Tibial artery (tissue), 4 donors: ENCODE measurements at regions not wholly inside any gene's neighbourhood (a gene's known extent, or its start where the extent isn't known, plus 50 kb on each side); places are given as distances from the start of the nearest gene placed in this dataset.

Experiments
- DNase-seq, 2 donors: peaks; one replicate each; pipeline ENCODE4 v3.0.0-alpha.2; 2019
- H3K27ac ChIP-seq, 2 donors: fragments of 200-600 bp; sonication (generic) in 1 of 2; 1 replicate in 1 of 2; 2 replicates in 1 of 2; pipeline ENCODE4 v1.5.1; 2018 to 2019; ENCODE audit warnings: mild to moderate bottlenecking in 1 of 2
- H3K27me3 ChIP-seq, 2 donors: fragments of 200-600 bp; sonication (generic) in 1 of 2; one replicate each; pipeline versions ENCODE4 v1.5.1 to v1.6.0; 2016 to 2019
- H3K36me3 ChIP-seq, 3 donors: fragments of 200-600 bp; sonication (generic) in 2 of 3; one replicate each; pipeline ENCODE4 v1.5.1; 2016 to 2019; ENCODE audit warnings: mild to moderate bottlenecking in 2 of 3
- H3K4me1 ChIP-seq, 4 donors: fragments of 200-600 bp; sonication (generic) in 2 of 4; 1 replicate in 3 of 4; 2 replicates in 1 of 4; pipeline ENCODE4 v1.5.1; 2016 to 2019
- H3K4me3 ChIP-seq, 2 donors: fragments of 200-600 bp; sonication (generic) in 1 of 2; 1 replicate in 1 of 2; 2 replicates in 1 of 2; pipeline ENCODE4 v1.5.1; 2018 to 2019; ENCODE audit warnings: mild to moderate bottlenecking in 2 of 2
- H3K9me3 ChIP-seq, 3 donors: fragments of 200-600 bp; sonication (generic) in 1 of 3; one replicate each; pipeline ENCODE4 v1.5.1; 2016 to 2019
- intact Hi-C: fragments of 100-400 bp; cut with DNase I; formaldehyde crosslinking; loops from one replicate; pipeline ENCODE4 v1.15.0; 2023; ENCODE audit warnings: low total_unique reads
- TF ChIP-seq, protein P1 (sequence below), 2 experiments: fragments of 200-600 bp in 1 of 2; fragments of 450-650 bp in 1 of 2; IDR thresholded peaks; one replicate each; pipeline ENCODE4 v1.5.1; 2017 to 2019; ENCODE audit warnings: antibody characterized with exemption in 2 of 2, mild to moderate bottlenecking in 1 of 2, moderate library complexity in 1 of 2

GRCh38 chr1:190849346-190849745 is 371.7 kb upstream of the BRINP3 start:
- Histone ChIP-seq H3K4me3 (no peak overlapping the region), H3K36me3 (no peaks in the 10 kb centered on the region), H3K27me3 (no peaks in the 10 kb centered on the region), H3K9me3 (no peaks in the 10 kb centered on the region), H3K27ac (no peak overlapping the region), H3K4me1 (no peaks in the 10 kb centered on the region)
- no peak for DNase-seq
- intact Hi-C loops: no loop called here
- TF ChIP-seq, protein P1, sequence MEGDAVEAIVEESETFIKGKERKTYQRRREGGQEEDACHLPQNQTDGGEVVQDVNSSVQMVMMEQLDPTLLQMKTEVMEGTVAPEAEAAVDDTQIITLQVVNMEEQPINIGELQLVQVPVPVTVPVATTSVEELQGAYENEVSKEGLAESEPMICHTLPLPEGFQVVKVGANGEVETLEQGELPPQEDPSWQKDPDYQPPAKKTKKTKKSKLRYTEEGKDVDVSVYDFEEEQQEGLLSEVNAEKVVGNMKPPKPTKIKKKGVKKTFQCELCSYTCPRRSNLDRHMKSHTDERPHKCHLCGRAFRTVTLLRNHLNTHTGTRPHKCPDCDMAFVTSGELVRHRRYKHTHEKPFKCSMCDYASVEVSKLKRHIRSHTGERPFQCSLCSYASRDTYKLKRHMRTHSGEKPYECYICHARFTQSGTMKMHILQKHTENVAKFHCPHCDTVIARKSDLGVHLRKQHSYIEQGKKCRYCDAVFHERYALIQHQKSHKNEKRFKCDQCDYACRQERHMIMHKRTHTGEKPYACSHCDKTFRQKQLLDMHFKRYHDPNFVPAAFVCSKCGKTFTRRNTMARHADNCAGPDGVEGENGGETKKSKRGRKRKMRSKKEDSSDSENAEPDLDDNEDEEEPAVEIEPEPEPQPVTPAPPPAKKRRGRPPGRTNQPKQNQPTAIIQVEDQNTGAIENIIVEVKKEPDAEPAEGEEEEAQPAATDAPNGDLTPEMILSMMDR (IDR thresholded peaks at IDR 0.05): no peak

GRCh38 chr1:190852611-190853010 is 374.9 kb upstream of the BRINP3 start:
- Histone ChIP-seq H3K4me3 (no peak overlapping the region), H3K4me1 (no peaks in the 10 kb centered on the region), H3K9me3 (peaks cover 0 to 5% (median 0%) of the 10 kb centered on the region in 3 donors), H3K27ac (no peak overlapping the region), H3K36me3 (no peaks in the 10 kb centered on the region), H3K27me3 (no peaks in the 10 kb centered on the region)
- TF ChIP-seq, protein P1 (IDR thresholded peaks at IDR 0.05): no peak
- intact Hi-C loops: no loop called here
- no peak for DNase-seq

DNA sequence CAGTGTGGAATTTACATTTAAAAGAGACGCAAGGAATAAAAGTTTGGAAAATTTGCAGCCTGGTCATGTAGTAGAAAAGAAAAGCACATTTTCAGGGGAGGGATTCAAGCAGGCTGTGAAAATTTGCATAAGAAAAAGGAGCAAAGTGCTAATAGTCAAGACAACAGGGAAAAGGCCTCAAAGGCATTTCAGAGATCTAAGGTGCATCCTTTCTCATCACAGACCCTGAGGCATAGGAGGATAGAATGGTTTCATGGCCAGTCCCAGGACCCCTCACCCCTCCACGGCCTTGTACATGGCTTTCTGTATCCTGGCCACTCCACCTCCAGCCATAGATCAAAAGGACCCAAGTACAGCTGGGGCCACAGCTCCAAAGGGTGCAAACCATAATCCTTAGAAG is 380.5 kb upstream of the BRINP3 start:
- no peak overlapping the region for H3K4me3 ChIP-seq
- no peak overlapping the region for H3K27ac ChIP-seq
- peaks cover 0 to 5% (median 0%) of the 10 kb centered on the region in 3 donors for H3K9me3 ChIP-seq
- H3K36me3 ChIP-seq: no peaks in the 10 kb centered on the region
- intact Hi-C loops: no loop called here
- TF ChIP-seq, protein P1 (IDR thresholded peaks at IDR 0.05): no peak
- DNase-seq: no peak
- no peaks in the 10 kb centered on the region for H3K4me1 ChIP-seq
- H3K27me3 ChIP-seq: no peaks in the 10 kb centered on the region

GRCh38 chr1:190864013-190864641 is 386.5 kb upstream of the BRINP3 start:
- DNase-seq: no peak
- H3K27me3 ChIP-seq: no peaks in the 10 kb centered on the region
- H3K4me3 ChIP-seq: no peak overlapping the region
- H3K27ac ChIP-seq: no peak overlapping the region
- no peaks in the 10 kb centered on the region for H3K9me3 ChIP-seq
- no peaks in the 10 kb centered on the region for H3K36me3 ChIP-seq
- TF ChIP-seq, protein P1 (IDR thresholded peaks at IDR 0.05): no peak
- intact Hi-C loops: no loop called here
- no peaks in the 10 kb centered on the region for H3K4me1 ChIP-seq

DNA sequence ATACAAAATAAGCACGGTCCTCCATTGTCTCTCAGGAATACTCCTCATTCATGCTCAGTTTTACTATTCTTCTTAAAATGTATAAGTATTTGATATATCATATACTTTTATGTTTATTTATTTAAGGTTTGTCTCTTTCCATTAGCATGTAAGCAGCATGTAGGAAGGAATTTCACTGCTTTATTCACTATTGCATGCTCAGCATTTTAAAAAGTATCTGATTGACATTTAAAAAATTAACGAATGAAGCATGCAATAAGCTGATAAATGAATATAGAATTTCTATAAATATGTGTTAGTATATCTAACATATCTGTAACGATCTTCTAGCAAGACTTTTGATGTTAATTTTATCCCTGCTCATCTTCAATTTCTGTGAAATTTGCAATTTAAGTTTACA is 402.7 kb upstream of the BRINP3 start:
- no peak overlapping the region for H3K4me3 ChIP-seq
- intact Hi-C loops: no loop called here
- H3K27me3 ChIP-seq: no peaks in the 10 kb centered on the region
- no peaks in the 10 kb centered on the region for H3K9me3 ChIP-seq
- no peaks in the 10 kb centered on the region for H3K36me3 ChIP-seq
- TF ChIP-seq, protein P1 (IDR thresholded peaks at IDR 0.05): no peak
- no peak for DNase-seq
- no peak overlapping the region for H3K27ac ChIP-seq
- no peaks in the 10 kb centered on the region for H3K4me1 ChIP-seq

GRCh38 chr1:190881064-190881463 is 403.4 kb upstream of the BRINP3 start:
- TF ChIP-seq, protein P1 (IDR thresholded peaks at IDR 0.05): no peak
- Histone ChIP-seq H3K27me3 (no peaks in the 10 kb centered on the region), H3K4me3 (no peak overlapping the region), H3K4me1 (no peaks in the 10 kb centered on the region), H3K36me3 (no peaks in the 10 kb centered on the region), H3K27ac (no peak overlapping the region), H3K9me3 (no peaks in the 10 kb centered on the region)
- intact Hi-C loops: no loop called here
- no peak for DNase-seq
